Globus pallidus (tissue), 1 donor: ENCODE measurements at regions not wholly inside any gene's neighbourhood (a gene's known extent, or its start where the extent isn't known, plus 50 kb on each side); places are given as distances from the start of the nearest gene placed in this dataset.

Experiments used
- DNase-seq: peaks from one replicate; pipeline ENCODE4 v3.0.0-alpha.2; 2015; ENCODE audit warnings: low spot score

- peak; percentile 21 for DNase-seq
These were observed 1327.8 kb upstream of the WWC1 start for GRCh38 chr5:166963596-166963995.

GRCh38 chr5:166977911-166978422 is 1313.5 kb upstream of the WWC1 start:
- DNase-seq = no peak

- DNase-seq = peak; percentile 11
These were observed 1312.0 kb upstream of the WWC1 start for GRCh38 chr5:166979307-166979895.

- no peak for DNase-seq
These were observed 1310.8 kb upstream of the WWC1 start for GRCh38 chr5:166980666-166981065.

- DNase-seq = no peak
These were observed 1309.2 kb upstream of the WWC1 start for GRCh38 chr5:166982226-166982625.

GRCh38 chr5:166991601-166992000 is 1299.8 kb upstream of the WWC1 start:
- DNase-seq = peak; percentile 16

GRCh38 chr5:166992108-166992507 is 1299.3 kb upstream of the WWC1 start:
- DNase-seq = no peak

- DNase-seq = no peak
These were observed 1298.3 kb upstream of the WWC1 start for GRCh38 chr5:166992874-166993722.

- no peak for DNase-seq
These were observed 1297.2 kb upstream of the WWC1 start for GRCh38 chr5:166994226-166994625.

- DNase-seq = no peak
These were observed 1290.2 kb upstream of the WWC1 start for GRCh38 chr5:167001246-167001645.

GRCh38 chr5:167008705-167009104 is 1282.7 kb upstream of the WWC1 start:
- no peak for DNase-seq

GRCh38 chr5:167011196-167011595 is 1280.2 kb upstream of the WWC1 start:
- DNase-seq = no peak

GRCh38 chr5:167012123-167013034 is 1279.1 kb upstream of the WWC1 start:
- no peak for DNase-seq

GRCh38 chr5:167014401-167015056 is 1276.9 kb upstream of the WWC1 start:
- DNase-seq = no peak

- no peak for DNase-seq
These were observed 1271.0 kb upstream of the WWC1 start for GRCh38 chr5:167020418-167020817.

- DNase-seq = no peak
These were observed 1262.0 kb upstream of the WWC1 start for GRCh38 chr5:167029488-167029887.

GRCh38 chr5:167030500-167031120 is 1260.8 kb upstream of the WWC1 start:
- DNase-seq = no peak

- DNase-seq = no peak
These were observed 1254.9 kb upstream of the WWC1 start for GRCh38 chr5:167036585-167036984.

GRCh38 chr5:167049043-167049663 is 1242.3 kb upstream of the WWC1 start:
- DNase-seq = peak; percentile 51

GRCh38 chr5:167049771-167050567 is 1241.5 kb upstream of the WWC1 start:
- no peak for DNase-seq
